K562 (cell line): ENCODE measurements at regions not wholly inside any gene's neighbourhood (a gene's known extent, or its start where the extent isn't known, plus 50 kb on each side); places are given as distances from the start of the nearest gene placed in this dataset.

Experiments
- CBX8 ChIP-seq: fragments of 200-600 bp; sonication (generic); IDR thresholded peaks from 2 replicates; pipeline ENCODE4 v1.6.1; 2012; ENCODE audit warnings: borderline replicate concordance, mixed run types, low read depth, mild to moderate bottlenecking, moderate library complexity, mixed read lengths, low read length, control low read depth, inconsistent platforms; ENCODE audit not compliant: poor library complexity, severe bottlenecking; ENCODE audit errors: extremely low read depth
- FIP1L1 ChIP-seq: fragments of 200-400 bp; formaldehyde crosslinking; IDR thresholded peaks from 2 replicates; pipeline ENCODE4 v1.6.1; 2018; ENCODE audit warnings: mild to moderate bottlenecking, low read depth, low read length; ENCODE audit not compliant: poor library complexity, severe bottlenecking
- HMG20B ChIP-seq: fragments of 250-450 bp; sonication (Bioruptor Pico); IDR thresholded peaks from 2 replicates; pipeline ENCODE4 v1.5.0; 2021; ENCODE audit warnings: mild to moderate bottlenecking
- MEF2D ChIP-seq: conservative IDR thresholded peaks from 2 replicates; pipeline ENCODE4 v1.6.1; 2016; ENCODE audit warnings: low read depth, missing genetic modification characterization, missing compliant biosample characterization
- MTA2 ChIP-seq: fragments of 450-650 bp; IDR thresholded peaks from 2 replicates; pipeline ENCODE4 v1.6.1; 2016; ENCODE audit warnings: low read depth
- PHB ChIP-seq: fragments of 250-450 bp; sonication (Bioruptor Pico); IDR thresholded peaks from 2 replicates; pipeline ENCODE4 v1.5.0; 2021
- RBM15 ChIP-seq: fragments of 200-400 bp; formaldehyde crosslinking; IDR thresholded peaks from 2 replicates; pipeline ENCODE4 v1.6.1; 2018; ENCODE audit warnings: mild to moderate bottlenecking, low read length, moderate library complexity; ENCODE audit not compliant: insufficient read depth
- STAT5B ChIP-seq: fragments of 250-450 bp; sonication (Bioruptor Pico); IDR thresholded peaks from 2 replicates; pipeline ENCODE4 v1.8.0; 2021; ENCODE audit warnings: mild to moderate bottlenecking, inconsistent platforms
- ZNF639 ChIP-seq, 2 experiments: fragments of 200-800 bp in 1 of 2; sonication (Bioruptor generic) in 1 of 2; sonication (generic) in 1 of 2; formaldehyde crosslinking in 1 of 2; IDR thresholded peaks in 1 of 2; conservative IDR thresholded peaks in 1 of 2; 2 replicates each; pipeline versions ENCODE4 v1.5.0 to v1.6.1; 2016 to 2020; ENCODE audit warnings: missing compliant biosample characterization in 1 of 2, missing genetic modification characterization in 1 of 2, missing genetic modification reagents in 1 of 2
- TF ChIP-seq, protein P1 (sequence below): fragments of 450-650 bp; IDR thresholded peaks from 2 replicates; pipeline ENCODE4 v1.6.1; 2017; ENCODE audit warnings: antibody characterized with exemption
- TF ChIP-seq, protein P2 (sequence below): fragments of 250-450 bp; sonication (Bioruptor Pico); IDR thresholded peaks from 2 replicates; pipeline ENCODE4 v1.8.0; 2022; ENCODE audit warnings: moderate library complexity, mild to moderate bottlenecking, inconsistent platforms
- TF ChIP-seq, protein P3 (sequence below), 2 experiments: fragments of 450-650 bp; IDR thresholded peaks; 2 replicates each; pipeline ENCODE4 v1.6.1; 2016; ENCODE audit warnings: mild to moderate bottlenecking in 2 of 2, borderline replicate concordance in 1 of 2, low read depth in 1 of 2, moderate library complexity in 1 of 2

- no peak for TF ChIP-seq STAT5B (CRISPR knock-in tag)
- no peak for TF ChIP-seq FIP1L1
- no peak for TF ChIP-seq HMG20B (CRISPR knock-in tag)
- TF ChIP-seq MTA2 = no peak
- TF ChIP-seq, protein P1, sequence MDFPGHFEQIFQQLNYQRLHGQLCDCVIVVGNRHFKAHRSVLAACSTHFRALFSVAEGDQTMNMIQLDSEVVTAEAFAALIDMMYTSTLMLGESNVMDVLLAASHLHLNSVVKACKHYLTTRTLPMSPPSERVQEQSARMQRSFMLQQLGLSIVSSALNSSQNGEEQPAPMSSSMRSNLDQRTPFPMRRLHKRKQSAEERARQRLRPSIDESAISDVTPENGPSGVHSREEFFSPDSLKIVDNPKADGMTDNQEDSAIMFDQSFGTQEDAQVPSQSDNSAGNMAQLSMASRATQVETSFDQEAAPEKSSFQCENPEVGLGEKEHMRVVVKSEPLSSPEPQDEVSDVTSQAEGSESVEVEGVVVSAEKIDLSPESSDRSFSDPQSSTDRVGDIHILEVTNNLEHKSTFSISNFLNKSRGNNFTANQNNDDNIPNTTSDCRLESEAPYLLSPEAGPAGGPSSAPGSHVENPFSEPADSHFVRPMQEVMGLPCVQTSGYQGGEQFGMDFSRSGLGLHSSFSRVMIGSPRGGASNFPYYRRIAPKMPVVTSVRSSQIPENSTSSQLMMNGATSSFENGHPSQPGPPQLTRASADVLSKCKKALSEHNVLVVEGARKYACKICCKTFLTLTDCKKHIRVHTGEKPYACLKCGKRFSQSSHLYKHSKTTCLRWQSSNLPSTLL = no peak
- TF ChIP-seq, protein P2, sequence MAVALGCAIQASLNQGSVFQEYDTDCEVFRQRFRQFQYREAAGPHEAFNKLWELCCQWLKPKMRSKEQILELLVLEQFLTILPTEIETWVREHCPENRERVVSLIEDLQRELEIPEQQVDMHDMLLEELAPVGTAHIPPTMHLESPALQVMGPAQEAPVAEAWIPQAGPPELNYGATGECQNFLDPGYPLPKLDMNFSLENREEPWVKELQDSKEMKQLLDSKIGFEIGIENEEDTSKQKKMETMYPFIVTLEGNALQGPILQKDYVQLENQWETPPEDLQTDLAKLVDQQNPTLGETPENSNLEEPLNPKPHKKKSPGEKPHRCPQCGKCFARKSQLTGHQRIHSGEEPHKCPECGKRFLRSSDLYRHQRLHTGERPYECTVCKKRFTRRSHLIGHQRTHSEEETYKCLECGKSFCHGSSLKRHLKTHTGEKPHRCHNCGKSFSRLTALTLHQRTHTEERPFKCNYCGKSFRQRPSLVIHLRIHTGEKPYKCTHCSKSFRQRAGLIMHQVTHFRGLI (CRISPR knock-in tag) = no peak
- no peak for TF ChIP-seq MEF2D
- TF ChIP-seq CBX8 = no peak
- no peak for TF ChIP-seq PHB (CRISPR knock-in tag)
- no peak for TF ChIP-seq RBM15
- TF ChIP-seq, protein P3, sequence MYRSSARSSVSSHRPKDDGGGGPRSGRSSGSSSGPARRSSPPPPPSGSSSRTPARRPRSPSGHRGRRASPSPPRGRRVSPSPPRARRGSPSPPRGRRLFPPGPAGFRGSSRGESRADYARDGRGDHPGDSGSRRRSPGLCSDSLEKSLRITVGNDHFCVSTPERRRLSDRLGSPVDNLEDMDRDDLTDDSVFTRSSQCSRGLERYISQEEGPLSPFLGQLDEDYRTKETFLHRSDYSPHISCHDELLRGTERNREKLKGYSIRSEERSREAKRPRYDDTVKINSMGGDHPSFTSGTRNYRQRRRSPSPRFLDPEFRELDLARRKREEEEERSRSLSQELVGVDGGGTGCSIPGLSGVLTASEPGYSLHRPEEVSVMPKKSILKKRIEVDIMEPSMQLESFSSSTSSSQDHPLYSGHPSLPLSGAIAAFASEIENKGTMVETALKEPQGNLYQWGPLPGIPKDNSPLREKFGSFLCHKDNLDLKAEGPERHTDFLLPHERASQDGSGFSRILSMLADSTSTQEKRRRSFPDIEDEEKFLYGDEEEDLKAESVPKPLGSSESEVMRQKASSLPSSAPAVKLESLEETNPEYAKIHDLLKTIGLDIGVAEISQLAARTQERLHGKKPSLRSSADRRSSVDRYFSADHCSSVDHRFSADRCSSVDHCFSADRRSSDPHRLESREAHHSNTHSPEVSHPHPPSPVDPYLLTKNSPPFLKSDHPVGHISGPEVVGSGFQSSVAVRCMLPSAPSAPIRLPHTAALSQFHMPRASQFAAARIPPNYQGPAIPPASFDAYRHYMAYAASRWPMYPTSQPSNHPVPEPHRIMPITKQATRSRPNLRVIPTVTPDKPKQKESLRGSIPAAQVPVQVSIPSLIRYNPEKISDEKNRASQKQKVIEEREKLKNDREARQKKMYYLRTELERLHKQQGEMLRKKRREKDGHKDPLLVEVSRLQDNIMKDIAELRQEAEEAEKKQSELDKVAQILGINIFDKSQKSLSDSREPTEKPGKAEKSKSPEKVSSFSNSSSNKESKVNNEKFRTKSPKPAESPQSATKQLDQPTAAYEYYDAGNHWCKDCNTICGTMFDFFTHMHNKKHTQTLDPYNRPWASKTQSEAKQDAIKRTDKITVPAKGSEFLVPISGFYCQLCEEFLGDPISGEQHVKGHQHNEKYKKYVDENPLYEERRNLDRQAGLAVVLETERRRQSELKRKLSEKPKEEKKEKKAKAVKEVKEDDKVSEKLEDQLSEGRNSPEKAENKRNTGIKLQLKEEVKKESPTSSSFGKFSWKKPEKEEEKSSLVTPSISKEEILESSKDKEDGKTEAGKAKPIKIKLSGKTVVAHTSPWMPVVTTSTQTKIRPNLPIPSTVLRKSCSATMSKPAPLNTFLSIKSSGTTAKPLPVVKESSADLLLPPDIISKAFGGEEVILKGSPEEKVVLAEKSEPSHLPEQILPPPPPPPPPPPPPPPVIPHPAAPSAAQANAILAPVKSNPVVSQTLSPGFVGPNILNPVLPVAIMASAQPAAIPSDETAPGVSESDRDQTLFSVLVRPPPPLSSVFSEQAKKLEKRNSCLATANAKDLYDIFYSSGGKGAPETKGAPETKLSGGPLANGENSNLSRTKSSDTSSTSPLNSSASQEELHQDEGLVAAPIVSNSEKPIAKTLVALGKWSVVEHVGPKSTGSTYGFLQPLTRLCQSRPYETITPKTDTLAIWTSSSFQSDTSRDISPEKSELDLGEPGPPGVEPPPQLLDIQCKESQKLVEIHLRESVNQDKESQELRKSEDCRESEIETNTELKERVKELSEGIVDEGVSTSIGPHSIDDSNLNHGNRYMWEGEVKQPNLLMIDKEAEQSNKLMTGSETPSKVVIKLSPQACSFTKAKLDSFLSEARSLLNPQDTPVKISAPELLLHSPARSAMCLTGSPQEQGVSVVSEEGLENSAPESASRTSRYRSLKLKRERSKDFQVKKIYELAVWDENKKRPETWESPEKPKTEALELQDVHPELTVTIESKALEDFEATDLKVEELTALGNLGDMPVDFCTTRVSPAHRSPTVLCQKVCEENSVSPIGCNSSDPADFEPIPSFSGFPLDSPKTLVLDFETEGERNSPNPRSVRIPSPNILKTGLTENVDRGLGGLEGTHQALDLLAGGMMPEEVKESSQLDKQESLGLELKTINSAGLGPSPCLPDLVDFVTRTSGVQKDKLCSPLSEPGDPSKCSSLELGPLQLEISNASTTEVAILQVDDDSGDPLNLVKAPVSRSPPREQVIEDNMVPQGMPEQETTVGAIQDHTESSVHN (IDR thresholded peaks at IDR 0.05; ENCODE audit: borderline replicate concordance in 1 of 2, low read depth in 1 of 2) = no peak
- TF ChIP-seq ZNF639 (CRISPR knock-in tag; conservative IDR thresholded peaks at IDR 0.05 in 1 of 2, IDR thresholded peaks at IDR 0.05 in 1 of 2) = no peak
Observed at GRCh38 chr11:116276051-116277044, 496.4 kb downstream of the BUD13 start (continued).
